OCI-LY7 (cell line): ENCODE measurements at regions not wholly inside any gene's neighbourhood (a gene's known extent, or its start where the extent isn't known, plus 50 kb on each side); places are given as distances from the start of the nearest gene placed in this dataset.

ENCODE experiments used
- EZH2phosphoT487 ChIP-seq: fragments of 200-600 bp; sonication (generic); IDR thresholded peaks from 2 replicates; pipeline ENCODE4 v1.6.1; 2018; ENCODE audit warnings: low read depth, borderline replicate concordance, mild to moderate bottlenecking, mixed run types, antibody characterized with exemption, low read length, moderate library complexity, mixed read lengths
- TF ChIP-seq, protein P1 (sequence below): fragments of 200-600 bp; sonication (generic); conservative IDR thresholded peaks from 2 replicates; pipeline ENCODE4 v1.5.1; 2014; ENCODE audit warnings: mild to moderate bottlenecking, antibody characterized with exemption, low read length, moderate library complexity, mixed read lengths

DNA sequence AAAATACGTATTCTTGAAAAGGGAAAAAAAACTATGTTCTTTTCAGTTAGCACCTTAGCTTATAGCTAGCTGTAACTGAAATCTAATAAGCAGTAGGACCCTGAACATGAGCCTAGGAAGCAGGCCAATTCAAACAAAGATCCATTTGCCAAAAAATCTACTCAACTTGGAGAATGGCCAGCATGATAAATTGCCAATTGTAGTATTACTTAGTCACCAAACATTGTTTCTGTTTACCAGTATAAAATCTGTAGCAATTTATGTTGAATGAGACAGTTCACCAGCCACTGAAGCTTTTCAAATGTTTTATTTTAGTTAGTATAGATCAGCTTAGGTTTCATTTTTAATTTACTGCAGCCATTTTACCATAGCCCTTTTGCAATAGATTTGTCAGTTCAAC lies 323.6 kb upstream of the DIPK2B start:
- TF ChIP-seq, protein P1, sequence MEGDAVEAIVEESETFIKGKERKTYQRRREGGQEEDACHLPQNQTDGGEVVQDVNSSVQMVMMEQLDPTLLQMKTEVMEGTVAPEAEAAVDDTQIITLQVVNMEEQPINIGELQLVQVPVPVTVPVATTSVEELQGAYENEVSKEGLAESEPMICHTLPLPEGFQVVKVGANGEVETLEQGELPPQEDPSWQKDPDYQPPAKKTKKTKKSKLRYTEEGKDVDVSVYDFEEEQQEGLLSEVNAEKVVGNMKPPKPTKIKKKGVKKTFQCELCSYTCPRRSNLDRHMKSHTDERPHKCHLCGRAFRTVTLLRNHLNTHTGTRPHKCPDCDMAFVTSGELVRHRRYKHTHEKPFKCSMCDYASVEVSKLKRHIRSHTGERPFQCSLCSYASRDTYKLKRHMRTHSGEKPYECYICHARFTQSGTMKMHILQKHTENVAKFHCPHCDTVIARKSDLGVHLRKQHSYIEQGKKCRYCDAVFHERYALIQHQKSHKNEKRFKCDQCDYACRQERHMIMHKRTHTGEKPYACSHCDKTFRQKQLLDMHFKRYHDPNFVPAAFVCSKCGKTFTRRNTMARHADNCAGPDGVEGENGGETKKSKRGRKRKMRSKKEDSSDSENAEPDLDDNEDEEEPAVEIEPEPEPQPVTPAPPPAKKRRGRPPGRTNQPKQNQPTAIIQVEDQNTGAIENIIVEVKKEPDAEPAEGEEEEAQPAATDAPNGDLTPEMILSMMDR: no peak
- no peak for TF ChIP-seq EZH2phosphoT487
